D721Med (cell line): ENCODE measurements at regions not wholly inside any gene's neighbourhood (a gene's known extent, or its start where the extent isn't known, plus 50 kb on each side); places are given as distances from the start of the nearest gene placed in this dataset.

Experiments
- DNase-seq: peaks from one replicate; pipeline ENCODE4 v3.0.0; 2011; ENCODE audit warnings: low spot score; ENCODE audit not compliant: insufficient read length
- FAIRE-seq: peaks from 2 replicates; lab custom pipeline; 2011; peaks lifted over from hg19 to GRCh38; lab: Jason Lieb, UNC
- TF ChIP-seq, protein P1 (sequence below): IDR thresholded peaks from 2 replicates; pipeline ENCODE4 v1.5.1; 2012; ENCODE audit warnings: mild to moderate bottlenecking, control low read depth; ENCODE audit not compliant: insufficient read depth; ENCODE audit errors: missing control alignments

DNA sequence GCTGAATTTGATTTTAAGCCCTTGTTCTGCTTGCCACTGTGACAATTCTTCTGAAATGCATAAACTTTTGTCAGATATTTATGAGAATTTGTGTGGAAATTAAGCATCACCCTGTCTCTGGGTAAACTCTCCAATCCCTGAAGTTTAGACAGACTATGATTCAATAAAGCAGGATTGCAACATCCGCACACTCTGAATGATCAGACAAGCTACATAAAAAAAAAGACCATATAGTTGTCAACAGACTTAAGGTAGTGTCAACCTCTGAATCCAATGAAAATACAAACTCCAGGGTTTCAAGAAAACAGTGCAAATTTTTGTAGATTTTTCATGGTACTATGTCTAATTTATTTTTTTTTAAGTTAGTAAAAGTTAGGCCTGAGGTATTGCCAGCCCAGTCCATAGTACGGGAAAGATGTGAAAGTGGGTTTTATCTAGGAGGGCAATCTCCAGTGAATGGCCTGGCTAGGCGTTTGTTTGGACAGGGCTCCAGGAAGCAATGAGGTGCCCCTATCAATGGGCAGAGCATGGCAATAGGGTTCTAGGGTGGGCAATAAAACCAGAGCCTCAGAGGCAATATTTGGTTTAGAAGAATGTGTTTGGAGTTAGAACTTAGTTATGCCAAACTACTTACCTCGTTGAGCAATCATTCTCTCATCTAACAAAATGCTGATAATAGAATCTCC, 762.6 kb upstream of the SEMA6A start:
- FAIRE-seq (no peak), DNase-seq (no peak)
- TF ChIP-seq, protein P1, sequence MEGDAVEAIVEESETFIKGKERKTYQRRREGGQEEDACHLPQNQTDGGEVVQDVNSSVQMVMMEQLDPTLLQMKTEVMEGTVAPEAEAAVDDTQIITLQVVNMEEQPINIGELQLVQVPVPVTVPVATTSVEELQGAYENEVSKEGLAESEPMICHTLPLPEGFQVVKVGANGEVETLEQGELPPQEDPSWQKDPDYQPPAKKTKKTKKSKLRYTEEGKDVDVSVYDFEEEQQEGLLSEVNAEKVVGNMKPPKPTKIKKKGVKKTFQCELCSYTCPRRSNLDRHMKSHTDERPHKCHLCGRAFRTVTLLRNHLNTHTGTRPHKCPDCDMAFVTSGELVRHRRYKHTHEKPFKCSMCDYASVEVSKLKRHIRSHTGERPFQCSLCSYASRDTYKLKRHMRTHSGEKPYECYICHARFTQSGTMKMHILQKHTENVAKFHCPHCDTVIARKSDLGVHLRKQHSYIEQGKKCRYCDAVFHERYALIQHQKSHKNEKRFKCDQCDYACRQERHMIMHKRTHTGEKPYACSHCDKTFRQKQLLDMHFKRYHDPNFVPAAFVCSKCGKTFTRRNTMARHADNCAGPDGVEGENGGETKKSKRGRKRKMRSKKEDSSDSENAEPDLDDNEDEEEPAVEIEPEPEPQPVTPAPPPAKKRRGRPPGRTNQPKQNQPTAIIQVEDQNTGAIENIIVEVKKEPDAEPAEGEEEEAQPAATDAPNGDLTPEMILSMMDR = no peak

DNA sequence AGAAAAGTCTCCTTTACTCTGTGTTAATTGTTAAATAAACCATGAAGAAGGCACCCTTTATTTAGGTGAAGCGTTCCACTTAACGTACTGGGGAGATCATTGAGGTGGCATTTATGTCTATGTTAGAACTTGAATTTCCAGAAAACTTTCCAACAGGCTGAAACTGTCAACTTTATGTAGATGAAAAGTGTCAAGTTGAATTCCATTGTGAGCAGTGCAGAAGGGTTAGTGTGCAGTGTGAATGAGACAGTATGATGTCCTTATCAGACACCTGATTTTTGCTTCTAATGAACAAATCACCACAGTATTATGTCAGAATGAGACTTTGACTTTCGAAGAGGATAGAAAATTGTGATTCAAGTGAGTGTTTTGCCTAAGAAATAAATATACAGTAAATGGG, 761.6 kb upstream of the SEMA6A start:
- FAIRE-seq (no peak), DNase-seq (no peak)
- TF ChIP-seq, protein P1 = no peak

DNA sequence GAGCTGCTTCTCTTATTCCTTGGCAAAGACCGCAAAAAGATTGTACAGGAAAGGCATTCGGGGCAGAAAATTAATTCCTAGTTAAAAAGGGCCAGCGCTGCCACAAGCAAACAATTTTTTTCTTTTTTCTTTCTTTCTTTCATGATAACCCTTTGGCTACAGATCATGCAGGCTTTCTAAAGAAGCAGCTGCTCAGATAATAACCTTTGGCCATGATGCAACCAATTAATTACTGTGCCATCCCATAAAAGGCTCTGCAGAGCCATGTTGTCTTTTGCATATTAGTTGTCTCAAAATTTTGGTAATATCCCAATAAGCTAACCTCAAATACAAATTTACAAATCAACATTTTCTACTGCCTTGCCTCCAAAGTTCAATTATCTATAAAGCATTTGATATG, 758.4 kb upstream of the SEMA6A start:
- DNase-seq (no peak), FAIRE-seq (no peak)
- TF ChIP-seq, protein P1 = no peak

DNA sequence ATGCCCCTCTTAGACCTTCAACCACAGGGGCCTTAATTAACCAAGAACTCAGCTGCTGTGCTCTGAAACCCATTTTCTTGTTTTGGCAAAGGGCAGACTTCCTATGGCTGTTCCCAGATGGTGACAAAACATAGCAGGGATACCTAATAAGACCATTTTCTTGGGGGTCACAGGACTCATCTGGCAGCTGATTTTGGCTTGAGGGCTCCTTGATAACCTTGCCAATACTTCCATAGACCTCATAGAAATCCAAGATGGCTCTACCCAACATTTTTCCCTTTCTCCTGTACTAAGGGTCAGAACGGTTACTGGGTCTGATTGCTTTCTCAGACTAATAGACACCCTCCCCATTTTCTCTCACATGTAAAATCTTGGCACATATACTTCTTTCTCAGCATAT, 757.7 kb upstream of the SEMA6A start:
- DNase-seq (no peak), FAIRE-seq (no peak)
- TF ChIP-seq, protein P1 = no peak

DNA sequence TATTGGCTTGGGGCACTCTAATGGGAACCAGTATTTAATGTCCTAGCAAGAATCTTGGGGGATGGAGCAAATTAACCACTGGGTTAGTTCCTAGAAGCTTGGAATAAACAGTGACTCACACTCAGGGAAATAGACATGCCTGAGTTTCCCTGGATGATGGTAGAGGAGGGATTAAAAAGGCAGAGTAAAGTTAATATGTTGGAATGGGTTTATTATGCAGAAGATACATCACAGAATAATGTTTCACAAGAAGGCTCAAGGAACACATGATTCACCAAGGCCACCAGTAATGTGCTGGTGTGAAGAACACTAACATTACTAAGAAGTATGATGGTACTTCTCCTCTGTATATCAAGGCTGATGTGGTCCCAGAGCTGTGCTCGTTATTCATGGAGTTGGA, 752.9 kb upstream of the SEMA6A start:
- DNase-seq (no peak), FAIRE-seq (no peak)
- TF ChIP-seq, protein P1 = no peak

DNA sequence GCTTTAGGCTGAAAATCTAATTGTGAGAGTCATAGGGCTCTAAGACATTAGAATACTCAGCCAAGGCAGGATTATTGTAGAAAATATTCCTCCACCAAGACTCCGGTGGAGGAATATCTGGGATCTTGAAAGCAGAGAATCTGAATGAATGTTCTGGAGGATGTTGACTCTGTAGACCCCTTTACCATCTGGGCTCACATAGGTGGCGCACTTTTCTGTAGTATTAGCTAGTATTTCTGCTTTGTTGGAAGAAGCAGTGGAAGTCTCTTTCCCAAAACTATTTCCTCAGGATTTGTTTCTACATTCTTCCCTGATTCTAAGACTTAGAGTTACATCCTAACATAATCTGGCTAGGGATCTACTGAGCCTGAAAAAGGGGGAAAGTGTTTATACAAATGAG, 752.4 kb upstream of the SEMA6A start:
- TF ChIP-seq, protein P1 = no peak
- FAIRE-seq (no peak), DNase-seq (no peak)

DNA sequence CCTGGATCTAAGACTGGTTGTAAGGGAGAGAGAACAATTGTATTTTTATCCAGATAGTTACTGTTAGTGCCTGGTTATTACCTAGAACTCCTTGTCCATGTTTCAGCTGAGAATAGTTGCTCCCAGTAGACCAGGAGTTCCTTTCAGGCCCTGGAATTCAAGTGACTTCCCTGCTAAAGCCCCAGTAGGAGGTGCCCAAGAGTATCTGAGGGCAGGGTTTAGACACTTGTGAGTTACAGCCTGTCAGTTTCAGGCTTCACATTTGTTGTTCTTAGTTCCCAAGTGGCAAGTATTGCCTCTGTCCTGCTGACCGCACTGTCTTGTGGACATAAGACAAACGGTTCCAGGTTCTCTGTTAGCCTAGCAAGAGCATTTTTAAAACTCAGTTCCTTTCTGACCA, 743.9 kb upstream of the SEMA6A start:
- FAIRE-seq (no peak), DNase-seq (no peak)
- TF ChIP-seq, protein P1 = no peak
